Suprapubic skin (tissue), 4 donors: ENCODE measurements at regions not wholly inside any gene's neighbourhood (a gene's known extent, or its start where the extent isn't known, plus 50 kb on each side); places are given as distances from the start of the nearest gene placed in this dataset.
A peak's percentile ranks its signal among the peaks of the same experiment; 100 is the strongest.

Source experiments
- DNase-seq, 2 donors: peaks; one replicate each; pipeline ENCODE4 v3.0.0-alpha.2; 2019; ENCODE audit warnings: low spot score in 2 of 2
- H3K27ac ChIP-seq: fragments of 200-600 bp; sonication (generic); one replicate; pipeline ENCODE4 v1.5.1; 2019
- H3K27me3 ChIP-seq: fragments of 200-600 bp; sonication (generic); one replicate; pipeline ENCODE4 v1.5.1; 2019
- H3K36me3 ChIP-seq: fragments of 200-600 bp; sonication (generic); one replicate; pipeline ENCODE4 v1.5.1; 2019
- H3K4me1 ChIP-seq: fragments of 200-600 bp; sonication (generic); one replicate; pipeline ENCODE4 v1.5.1; 2019
- H3K4me3 ChIP-seq: fragments of 200-600 bp; sonication (generic); one replicate; pipeline ENCODE4 v1.5.1; 2019; ENCODE audit warnings: mild to moderate bottlenecking
- H3K9me3 ChIP-seq: fragments of 200-600 bp; sonication (generic); one replicate; pipeline ENCODE4 v1.5.1; 2019
- CTCF ChIP-seq, 2 donors: fragments of 200-600 bp in 1 of 2; fragments of 450-650 bp in 1 of 2; sonication (generic) in 1 of 2; IDR thresholded peaks; one replicate each; pipeline ENCODE4 v1.5.1; 2016 to 2019; ENCODE audit warnings: antibody characterized with exemption in 2 of 2, mild to moderate bottlenecking in 1 of 2, moderate library complexity in 1 of 2
- EP300 ChIP-seq: sonication (generic); formaldehyde crosslinking; IDR thresholded peaks from one replicate; pipeline ENCODE4 v1.6.1; 2017; ENCODE audit warnings: antibody characterized with exemption
- POLR2A ChIP-seq, 2 donors: fragments of 450-650 bp; IDR thresholded peaks; one replicate each; pipeline ENCODE4 v1.6.1; 2017; ENCODE audit warnings: antibody characterized with exemption in 2 of 2, mild to moderate bottlenecking in 2 of 2, moderate library complexity in 2 of 2
- POLR2AphosphoS5 ChIP-seq, 3 donors: sonication (generic); formaldehyde crosslinking; IDR thresholded peaks; one replicate each; pipeline ENCODE4 v1.6.1; 2017; ENCODE audit warnings: antibody characterized with exemption in 3 of 3
- whole genome bisulfite sequencing: methylation state at CpG from one replicate; pipeline ENCODE4 v1.1.5; 2018; 5-methylcytosine and 5-hydroxymethylcytosine counted together

GRCh38 chr15:39183164-39183881 is 397.6 kb upstream of the THBS1 start:
- Histone ChIP-seq H3K4me3 (no peak overlapping the region), H3K9me3 (no peaks in the 10 kb centered on the region), H3K27ac (no peak overlapping the region), H3K27me3 (no peaks in the 10 kb centered on the region), H3K4me1 (peaks cover 30% of the 10 kb centered on the region), H3K36me3 (no peaks in the 10 kb centered on the region)
- no peak for DNase-seq
- TF ChIP-seq POLR2AphosphoS5 (IDR thresholded peaks at IDR 0.05): no peak
- no peak for TF ChIP-seq EP300
- no peak for TF ChIP-seq POLR2A (IDR thresholded peaks at IDR 0.05)
- TF ChIP-seq CTCF (IDR thresholded peaks at IDR 0.05): no peak
- 74% methylated on average over 1 of the region's 1 CpG for WGBS

- TF ChIP-seq CTCF (IDR thresholded peaks at IDR 0.05) (no peak), EP300 (no peak), POLR2A (IDR thresholded peaks at IDR 0.05) (no peak), POLR2AphosphoS5 (IDR thresholded peaks at IDR 0.05) (no peak)
- H3K4me1 ChIP-seq: peaks cover 37% of the 10 kb centered on the region
- H3K27me3 ChIP-seq: no peaks in the 10 kb centered on the region
- no peaks in the 10 kb centered on the region for H3K36me3 ChIP-seq
- WGBS: 55% methylated on average over 4 of the region's 4 CpGs
- H3K27ac ChIP-seq: no peak overlapping the region
- no peak overlapping the region for H3K4me3 ChIP-seq
- H3K9me3 ChIP-seq: no peaks in the 10 kb centered on the region
- DNase-seq: no peak
Measured at GRCh38 chr15:39184701-39185390, 396.0 kb upstream of the THBS1 start.

- H3K9me3 ChIP-seq: no peaks in the 10 kb centered on the region
- 44% methylated on average over 1 of the region's 1 CpG for WGBS
- no peaks in the 10 kb centered on the region for H3K36me3 ChIP-seq
- H3K4me3 ChIP-seq: no peak overlapping the region
- H3K4me1 ChIP-seq: peaks cover 25% of the 10 kb centered on the region
- TF ChIP-seq EP300 (no peak), CTCF (IDR thresholded peaks at IDR 0.05) (no peak), POLR2AphosphoS5 (IDR thresholded peaks at IDR 0.05) (no peak), POLR2A (IDR thresholded peaks at IDR 0.05) (no peak)
- no peak for DNase-seq
- H3K27ac ChIP-seq: no peak overlapping the region
- no peaks in the 10 kb centered on the region for H3K27me3 ChIP-seq
Measured at GRCh38 chr15:39188314-39188713, 392.6 kb upstream of the THBS1 start.

- peaks cover 27% of the 10 kb centered on the region for H3K4me1 ChIP-seq
- peak overlapping the region; percentile 19 for H3K27ac ChIP-seq
- H3K9me3 ChIP-seq: no peaks in the 10 kb centered on the region
- no peak overlapping the region for H3K4me3 ChIP-seq
- no peaks in the 10 kb centered on the region for H3K27me3 ChIP-seq
- H3K36me3 ChIP-seq: no peaks in the 10 kb centered on the region
- WGBS: 32% methylated on average over 3 of the region's 3 CpGs
- TF ChIP-seq CTCF (IDR thresholded peaks at IDR 0.05): no peak
- TF ChIP-seq POLR2AphosphoS5 (IDR thresholded peaks at IDR 0.05): peak in 2 of 3 donors; percentile 38 to 76
- no peak for DNase-seq
Measured at GRCh38 chr15:39188930-39189329, 391.9 kb upstream of the THBS1 start.

- no peaks in the 10 kb centered on the region for H3K36me3 ChIP-seq
- no peak overlapping the region for H3K27ac ChIP-seq
- TF ChIP-seq EP300 (no peak), POLR2AphosphoS5 (IDR thresholded peaks at IDR 0.05) (no peak), POLR2A (IDR thresholded peaks at IDR 0.05) (no peak), CTCF (IDR thresholded peaks at IDR 0.05) (no peak)
- no peak overlapping the region for H3K4me3 ChIP-seq
- H3K9me3 ChIP-seq: no peaks in the 10 kb centered on the region
- H3K27me3 ChIP-seq: no peaks in the 10 kb centered on the region
- peaks cover 23% of the 10 kb centered on the region for H3K4me1 ChIP-seq
- DNase-seq: no peak
Measured at GRCh38 chr15:39191871-39192291, 389.0 kb upstream of the THBS1 start.
